SK-N-SH (cell line): ENCODE measurements at regions not wholly inside any gene's neighbourhood (a gene's known extent, or its start where the extent isn't known, plus 50 kb on each side); places are given as distances from the start of the nearest gene placed in this dataset.

Experiments
- CTCF ChIA-PET: fragments of 300-600, 350-600 bp; formaldehyde crosslinking; extraction: SDS; loops from one replicate; lab custom pipeline; 2021; lab: Yijun Ruan, JAX
- POLR2A ChIA-PET: fragments of 350-600 bp; sonication (Branson Sonifier 250); formaldehyde crosslinking; extraction: SDS; loops from one replicate; lab custom pipeline; 2020; ENCODE audit warnings: antibody characterized with exemption, inconsistent platforms; lab: Yijun Ruan, JAX
- DNase-seq: peaks from one replicate; pipeline ENCODE4 v3.0.0; 2012
- H2AFZ ChIP-seq: fragments of 200-600 bp; sonication (generic); 2 replicates; pipeline ENCODE4 v1.8.1; 2016; ENCODE audit warnings: antibody characterized with exemption, mild to moderate bottlenecking, low read depth
- H3F3A ChIP-seq: fragments of 200-600 bp; sonication (generic); replicated peaks from 2 replicates; pipeline ENCODE3; 2016; ENCODE audit warnings: antibody characterized with exemption, mild to moderate bottlenecking; ENCODE audit not compliant: insufficient read depth
- H3K27ac ChIP-seq, 2 experiments: fragments of 200-500 bp in 1 of 2; fragments of 200-600 bp in 1 of 2; sonication (Bioruptor generic) in 1 of 2; sonication (generic), shearing (Covaris generic) in 1 of 2; 2 replicates each; pipeline versions ENCODE4 v1.5.1 to v1.6.1; 2014 to 2016; ENCODE audit warnings: low read depth in 2 of 2, inconsistent platforms in 1 of 2, low read length in 1 of 2, mild to moderate bottlenecking in 1 of 2, mixed read lengths in 1 of 2
- H3K27me3 ChIP-seq: fragments of 200-600 bp; sonication (generic), shearing (Covaris generic); 2 replicates; pipeline ENCODE4 v1.6.1; 2016; ENCODE audit warnings: mixed run types; ENCODE audit not compliant: insufficient read depth
- H3K36me3 ChIP-seq, 2 experiments: fragments of 200-500 bp in 1 of 2; fragments of 200-600 bp in 1 of 2; sonication (Bioruptor generic) in 1 of 2; sonication (generic) in 1 of 2; replicated peaks in 1 of 2; 2 replicates each; pipeline versions ENCODE3 to v1.5.1; 2014 to 2016; ENCODE audit warnings: low read length in 1 of 2, mild to moderate bottlenecking in 1 of 2; ENCODE audit not compliant: insufficient read depth in 2 of 2, control insufficient read depth in 1 of 2
- H3K4me1 ChIP-seq, 2 experiments: fragments of 200-500 bp in 1 of 2; fragments of 200-600 bp in 1 of 2; sonication (Bioruptor generic) in 1 of 2; sonication (generic), shearing (Covaris generic) in 1 of 2; 2 replicates each; pipeline versions ENCODE4 v1.5.1 to v1.6.1; 2014 to 2016; ENCODE audit warnings: low read depth in 1 of 2, low read length in 1 of 2, mixed run types in 1 of 2; ENCODE audit not compliant: insufficient read depth in 2 of 2, control insufficient read depth in 1 of 2
- H3K4me2 ChIP-seq: fragments of 200-600 bp; sonication (generic), shearing (Covaris generic); 2 replicates; pipeline ENCODE4 v1.6.1; 2017; ENCODE audit warnings: mixed run types
- H3K4me3 ChIP-seq, 2 experiments: fragments of 200-500 bp in 1 of 2; fragments of 200-600 bp in 1 of 2; sonication (Bioruptor generic) in 1 of 2; sonication (generic), shearing (Covaris generic) in 1 of 2; 2 replicates each; pipeline versions ENCODE4 v1.5.1 to v1.8.1; 2014 to 2016; ENCODE audit warnings: low read depth in 2 of 2, inconsistent platforms in 1 of 2, low read length in 1 of 2, mild to moderate bottlenecking in 1 of 2, mixed read lengths in 1 of 2, moderate library complexity in 1 of 2
- H3K79me2 ChIP-seq: fragments of 200-600 bp; sonication (generic); 2 replicates; pipeline ENCODE4 v1.8.1; 2017; ENCODE audit warnings: mild to moderate bottlenecking; ENCODE audit not compliant: insufficient read depth
- H3K9ac ChIP-seq: fragments of 200-600 bp; sonication (generic); 2 replicates; pipeline ENCODE4 v1.6.1; 2017; ENCODE audit warnings: mixed run types
- H3K9me2 ChIP-seq: fragments of 200-600 bp; sonication (generic); 2 replicates; pipeline ENCODE4 v1.6.1; 2017; ENCODE audit warnings: mixed run types
- H3K9me3 ChIP-seq: fragments of 200-600 bp; sonication (generic); 2 replicates; pipeline ENCODE4 v1.6.1; 2017; ENCODE audit warnings: mixed run types, mild to moderate bottlenecking, moderate library complexity
- H4K20me1 ChIP-seq: fragments of 200-600 bp; sonication (generic); 2 replicates; pipeline ENCODE4 v1.6.1; 2017; ENCODE audit warnings: mild to moderate bottlenecking, mixed run types; ENCODE audit not compliant: insufficient read depth
- ELF1 ChIP-seq: IDR thresholded peaks from 2 replicates; pipeline ENCODE4 v1.4.0; 2012
- FOXM1 ChIP-seq: IDR thresholded peaks from 2 replicates; pipeline ENCODE4 v1.4.0; 2012; ENCODE audit warnings: low read depth, mild to moderate bottlenecking
- GATA2 ChIP-seq: sonication (generic); formaldehyde crosslinking; IDR thresholded peaks from 2 replicates; pipeline ENCODE4 v1.5.0; 2020; ENCODE audit warnings: mild to moderate bottlenecking, missing genetic modification reagents
- MEF2A ChIP-seq: IDR thresholded peaks from 2 replicates; pipeline ENCODE4 v1.4.0; 2012; ENCODE audit warnings: low read depth, borderline replicate concordance
- POLR2AphosphoS5 ChIP-seq: IDR thresholded peaks from 2 replicates; pipeline ENCODE4 v1.6.1; 2012; ENCODE audit warnings: low read depth, low read length
- RAD21 ChIP-seq: IDR thresholded peaks from 2 replicates; pipeline ENCODE4 v1.6.1; 2012; ENCODE audit warnings: mild to moderate bottlenecking, low read length
- REST ChIP-seq: IDR thresholded peaks from 2 replicates; pipeline ENCODE4 v1.6.1; 2012; ENCODE audit warnings: mild to moderate bottlenecking, low read depth, low read length, moderate library complexity
- RXRA ChIP-seq: IDR thresholded peaks from 2 replicates; pipeline ENCODE4 v1.4.0; 2012; ENCODE audit warnings: low read depth, mild to moderate bottlenecking, borderline replicate concordance
- TCF12 ChIP-seq: IDR thresholded peaks from 2 replicates; pipeline ENCODE4 v1.4.0; 2012
- YY1 ChIP-seq: IDR thresholded peaks from 2 replicates; pipeline ENCODE4 v1.4.0; 2012; ENCODE audit warnings: low read depth, mild to moderate bottlenecking
- WGBS: methylation state at CpG from one replicate; pipeline ENCODE4 v1.1.6; 2017; ENCODE audit warnings: low lambda C conversion rate; 5-methylcytosine and 5-hydroxymethylcytosine counted together
- TF ChIP-seq, protein P1 (sequence below): fragments of 200-600 bp; sonication (generic); IDR thresholded peaks from 2 replicates; pipeline ENCODE4 v1.6.1; 2017; ENCODE audit warnings: antibody characterized with exemption, mild to moderate bottlenecking, moderate library complexity
- TF ChIP-seq, protein P2 (sequence below): fragments of 150-350 bp; IDR thresholded peaks from 2 replicates; pipeline ENCODE4 v1.6.1; 2016; ENCODE audit warnings: mild to moderate bottlenecking, low read depth, low read length

- Histone ChIP-seq H3K9me3 (no peaks in the 10 kb centered on the region), H3K36me3 (no peaks in the 10 kb centered on the region), H4K20me1 (no peaks in the 10 kb centered on the region), H3K27ac (no peak overlapping the region), H3K9ac (no peak overlapping the region), H3K9me2 (no peaks in the 10 kb centered on the region), H3K4me1 (no peaks in the 10 kb centered on the region), H3K4me2 (no peak overlapping the region), H3K4me3 (no peak overlapping the region), H3F3A (no peaks in the 10 kb centered on the region), H2AFZ (no peak overlapping the region), H3K79me2 (no peaks in the 10 kb centered on the region), H3K27me3 (no peaks in the 10 kb centered on the region)
- ChIA-PET CTCF (interaction anchor here (1.0 kb wide), 1 partner anchor 9 kb away, joined by 5 read pairs; no protein-coding TSS in a partner anchor), POLR2A (no interaction called here)
- TF ChIP-seq, protein P1, sequence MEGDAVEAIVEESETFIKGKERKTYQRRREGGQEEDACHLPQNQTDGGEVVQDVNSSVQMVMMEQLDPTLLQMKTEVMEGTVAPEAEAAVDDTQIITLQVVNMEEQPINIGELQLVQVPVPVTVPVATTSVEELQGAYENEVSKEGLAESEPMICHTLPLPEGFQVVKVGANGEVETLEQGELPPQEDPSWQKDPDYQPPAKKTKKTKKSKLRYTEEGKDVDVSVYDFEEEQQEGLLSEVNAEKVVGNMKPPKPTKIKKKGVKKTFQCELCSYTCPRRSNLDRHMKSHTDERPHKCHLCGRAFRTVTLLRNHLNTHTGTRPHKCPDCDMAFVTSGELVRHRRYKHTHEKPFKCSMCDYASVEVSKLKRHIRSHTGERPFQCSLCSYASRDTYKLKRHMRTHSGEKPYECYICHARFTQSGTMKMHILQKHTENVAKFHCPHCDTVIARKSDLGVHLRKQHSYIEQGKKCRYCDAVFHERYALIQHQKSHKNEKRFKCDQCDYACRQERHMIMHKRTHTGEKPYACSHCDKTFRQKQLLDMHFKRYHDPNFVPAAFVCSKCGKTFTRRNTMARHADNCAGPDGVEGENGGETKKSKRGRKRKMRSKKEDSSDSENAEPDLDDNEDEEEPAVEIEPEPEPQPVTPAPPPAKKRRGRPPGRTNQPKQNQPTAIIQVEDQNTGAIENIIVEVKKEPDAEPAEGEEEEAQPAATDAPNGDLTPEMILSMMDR, result no peak
- TF ChIP-seq RAD21, result no peak
- no peak for TF ChIP-seq POLR2AphosphoS5
- TF ChIP-seq GATA2 (CRISPR knock-in tag), result no peak
- no peak for TF ChIP-seq ELF1
- no peak for TF ChIP-seq TCF12
- TF ChIP-seq REST, result no peak
- no peak for TF ChIP-seq YY1
- TF ChIP-seq FOXM1, result no peak
- TF ChIP-seq MEF2A, result no peak
- no peak for TF ChIP-seq RXRA
- TF ChIP-seq, protein P2, sequence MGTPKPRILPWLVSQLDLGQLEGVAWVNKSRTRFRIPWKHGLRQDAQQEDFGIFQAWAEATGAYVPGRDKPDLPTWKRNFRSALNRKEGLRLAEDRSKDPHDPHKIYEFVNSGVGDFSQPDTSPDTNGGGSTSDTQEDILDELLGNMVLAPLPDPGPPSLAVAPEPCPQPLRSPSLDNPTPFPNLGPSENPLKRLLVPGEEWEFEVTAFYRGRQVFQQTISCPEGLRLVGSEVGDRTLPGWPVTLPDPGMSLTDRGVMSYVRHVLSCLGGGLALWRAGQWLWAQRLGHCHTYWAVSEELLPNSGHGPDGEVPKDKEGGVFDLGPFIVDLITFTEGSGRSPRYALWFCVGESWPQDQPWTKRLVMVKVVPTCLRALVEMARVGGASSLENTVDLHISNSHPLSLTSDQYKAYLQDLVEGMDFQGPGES, result no peak
- WGBS, result 3% methylated on average over 5 of the region's 5 CpGs
- no peak for DNase-seq
Measured at GRCh38 chr4:179112441-179113170, 1670.4 kb upstream of the AGA start.
